ENCODE measurements at regions not wholly inside any gene's neighbourhood (a gene's known extent, or its start where the extent isn't known, plus 50 kb on each side); places are given as distances from the start of the nearest gene placed in this dataset.

DNA sequence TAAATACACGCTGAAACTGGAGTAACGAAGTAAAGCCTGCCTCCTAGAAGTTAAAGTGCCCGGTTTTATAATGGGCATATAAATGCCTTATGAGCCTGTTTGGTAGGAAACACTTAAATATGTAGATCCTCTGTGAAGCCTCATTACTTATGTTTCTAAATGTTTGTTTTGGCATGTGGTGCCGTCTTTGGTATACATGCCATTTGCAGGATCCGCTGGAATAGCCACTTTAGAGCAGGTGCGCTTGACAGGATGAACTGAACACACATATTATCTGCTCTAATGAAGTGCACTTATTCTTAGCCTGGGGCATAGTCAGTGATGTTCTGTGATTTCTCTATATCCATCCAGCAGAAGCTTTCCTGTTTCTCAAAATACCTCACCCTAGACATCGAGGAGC is 778.1 kb upstream of the WWC1 start:
- H3K27me3 ChIP-seq (ENCODE audit: control insufficient read depth, insufficient read depth, low read length, poor library complexity, severe bottlenecking), result no peaks in the 10 kb centered on the region
- no peak overlapping the region for H3K27ac ChIP-seq (ENCODE audit: insufficient read depth, low read depth, low read length, poor library complexity, severe bottlenecking)
- H3K4me1 ChIP-seq (ENCODE audit: control insufficient read depth, insufficient read depth, low read length), result no peaks in the 10 kb centered on the region
- H3K36me3 ChIP-seq (ENCODE audit: control insufficient read depth, insufficient read depth, low read length), result no peaks in the 10 kb centered on the region
- H3K4me3 ChIP-seq (ENCODE audit: insufficient read depth, low read depth, low read length), result no peak overlapping the region
- 94 to 97% methylated on average over 7 of the region's 7 CpGs for WGBS, 2 experiments
- H3K9me3 ChIP-seq (ENCODE audit: control insufficient read depth, low read length), result no peaks in the 10 kb centered on the region

DNA sequence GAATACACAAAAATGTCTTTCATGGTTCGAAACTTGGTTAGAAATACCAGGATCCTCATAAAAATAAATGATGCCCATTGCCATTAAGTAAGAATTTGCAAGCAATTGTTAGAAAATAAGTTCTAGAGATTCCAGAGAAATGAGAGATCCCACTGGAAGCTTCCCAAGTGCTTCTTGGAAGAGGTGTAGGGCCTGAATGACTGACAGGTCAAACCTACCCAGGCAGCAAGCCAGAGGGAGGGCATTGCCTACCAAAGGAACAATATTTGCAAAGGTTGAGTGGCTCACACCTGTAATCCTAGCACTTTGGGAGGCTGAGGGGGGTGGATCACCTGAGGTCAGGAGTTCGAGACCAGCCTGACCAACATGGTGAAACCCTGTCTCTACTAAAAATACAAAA is 777.0 kb upstream of the WWC1 start:
- H3K27ac ChIP-seq (ENCODE audit: insufficient read depth, low read depth, low read length, poor library complexity, severe bottlenecking), result no peak overlapping the region
- no peak overlapping the region for H3K4me3 ChIP-seq (ENCODE audit: insufficient read depth, low read depth, low read length)
- no peaks in the 10 kb centered on the region for H3K4me1 ChIP-seq (ENCODE audit: control insufficient read depth, insufficient read depth, low read length)
- WGBS, 2 experiments, result 88 to 100% methylated on average over 2 of the region's 2 CpGs
- H3K36me3 ChIP-seq (ENCODE audit: control insufficient read depth, insufficient read depth, low read length), result no peaks in the 10 kb centered on the region
- H3K9me3 ChIP-seq (ENCODE audit: control insufficient read depth, low read length), result no peaks in the 10 kb centered on the region
- no peaks in the 10 kb centered on the region for H3K27me3 ChIP-seq (ENCODE audit: control insufficient read depth, insufficient read depth, low read length, poor library complexity, severe bottlenecking)

DNA sequence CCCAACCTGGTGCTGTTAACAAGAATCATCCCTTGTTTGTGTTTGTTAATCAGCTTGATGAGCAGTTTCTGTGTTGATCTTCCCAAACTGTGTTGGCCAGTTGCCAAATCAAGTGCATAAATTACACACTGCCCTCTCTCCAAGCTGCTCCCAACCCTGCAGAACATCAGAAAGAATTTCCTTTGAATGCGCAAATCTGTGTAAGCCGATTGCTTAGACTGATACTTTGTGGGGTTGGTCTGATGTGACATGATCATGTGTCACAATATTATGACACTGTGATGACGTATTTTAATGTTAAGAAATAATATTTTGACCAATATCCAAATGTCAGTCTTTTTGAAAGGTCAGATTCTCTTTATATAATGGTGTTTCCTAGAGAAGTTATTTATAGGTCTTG is 766.4 kb upstream of the WWC1 start:
- no peaks in the 10 kb centered on the region for H3K9me3 ChIP-seq (ENCODE audit: control insufficient read depth, low read length)
- 86 to 100% methylated on average over 3 of the region's 3 CpGs for WGBS, 2 experiments
- H3K27me3 ChIP-seq (ENCODE audit: control insufficient read depth, insufficient read depth, low read length, poor library complexity, severe bottlenecking), result no peaks in the 10 kb centered on the region
- H3K4me3 ChIP-seq (ENCODE audit: insufficient read depth, low read depth, low read length), result no peak overlapping the region
- no peak overlapping the region for H3K27ac ChIP-seq (ENCODE audit: insufficient read depth, low read depth, low read length, poor library complexity, severe bottlenecking)
- H3K4me1 ChIP-seq (ENCODE audit: control insufficient read depth, insufficient read depth, low read length), result no peaks in the 10 kb centered on the region
- H3K36me3 ChIP-seq (ENCODE audit: control insufficient read depth, insufficient read depth, low read length), result no peaks in the 10 kb centered on the region

DNA sequence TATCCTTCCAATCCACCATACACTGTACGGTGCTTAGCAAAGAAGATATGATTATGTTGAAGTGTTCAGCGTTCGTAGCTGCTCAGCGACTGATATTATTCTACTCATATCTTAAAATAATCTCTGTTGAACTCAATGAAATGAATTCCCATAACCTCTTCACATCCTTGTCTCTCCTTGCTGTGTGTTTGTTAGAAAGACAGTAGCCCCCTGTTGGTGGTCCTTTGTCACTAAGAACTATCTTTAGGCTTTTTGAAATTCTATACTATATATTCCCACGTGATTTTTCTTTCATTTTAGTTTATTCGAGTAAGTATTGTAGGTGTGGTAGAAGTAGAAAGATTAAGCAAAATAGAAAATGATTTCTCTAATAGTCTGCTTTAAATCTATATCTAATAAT is 762.8 kb upstream of the WWC1 start:
- WGBS, 2 experiments, result 92 to 96% methylated on average over 4 of the region's 6 CpGs
- Histone ChIP-seq H3K4me3 (ENCODE audit: insufficient read depth, low read depth, low read length) (no peak overlapping the region), H3K36me3 (ENCODE audit: control insufficient read depth, insufficient read depth, low read length) (no peaks in the 10 kb centered on the region), H3K27ac (ENCODE audit: insufficient read depth, low read depth, low read length, poor library complexity, severe bottlenecking) (no peak overlapping the region), H3K9me3 (ENCODE audit: control insufficient read depth, low read length) (no peaks in the 10 kb centered on the region), H3K27me3 (ENCODE audit: control insufficient read depth, insufficient read depth, low read length, poor library complexity, severe bottlenecking) (no peaks in the 10 kb centered on the region), H3K4me1 (ENCODE audit: control insufficient read depth, insufficient read depth, low read length) (no peaks in the 10 kb centered on the region)

DNA sequence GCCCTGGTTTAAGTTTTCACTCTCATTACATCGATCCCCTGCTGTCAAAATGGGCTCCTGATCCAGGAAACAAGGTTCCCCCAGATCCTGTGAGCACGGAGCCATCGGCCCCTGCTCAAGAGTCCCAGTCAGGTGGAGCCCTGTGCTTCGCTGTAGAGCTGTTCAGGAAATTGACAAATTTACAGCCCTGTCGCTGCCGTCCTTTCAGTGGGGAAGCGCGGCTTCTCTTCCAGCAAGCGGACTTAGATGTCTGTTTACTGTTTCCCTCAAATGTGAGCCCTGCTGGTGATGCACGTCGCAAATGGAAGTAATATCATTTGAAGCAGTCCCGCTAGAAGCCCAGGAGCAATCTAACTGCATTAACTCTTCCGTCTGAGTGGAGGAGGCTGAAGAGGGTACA is 760.9 kb upstream of the WWC1 start:
- Histone ChIP-seq H3K27me3 (ENCODE audit: control insufficient read depth, insufficient read depth, low read length, poor library complexity, severe bottlenecking) (no peaks in the 10 kb centered on the region), H3K4me1 (ENCODE audit: control insufficient read depth, insufficient read depth, low read length) (no peaks in the 10 kb centered on the region), H3K27ac (ENCODE audit: insufficient read depth, low read depth, low read length, poor library complexity, severe bottlenecking) (no peak overlapping the region), H3K4me3 (ENCODE audit: insufficient read depth, low read depth, low read length) (no peak overlapping the region), H3K9me3 (ENCODE audit: control insufficient read depth, low read length) (no peaks in the 10 kb centered on the region), H3K36me3 (ENCODE audit: control insufficient read depth, insufficient read depth, low read length) (no peaks in the 10 kb centered on the region)
- 90 to 92% methylated on average over 13 of the region's 13 CpGs for WGBS, 2 experiments

DNA sequence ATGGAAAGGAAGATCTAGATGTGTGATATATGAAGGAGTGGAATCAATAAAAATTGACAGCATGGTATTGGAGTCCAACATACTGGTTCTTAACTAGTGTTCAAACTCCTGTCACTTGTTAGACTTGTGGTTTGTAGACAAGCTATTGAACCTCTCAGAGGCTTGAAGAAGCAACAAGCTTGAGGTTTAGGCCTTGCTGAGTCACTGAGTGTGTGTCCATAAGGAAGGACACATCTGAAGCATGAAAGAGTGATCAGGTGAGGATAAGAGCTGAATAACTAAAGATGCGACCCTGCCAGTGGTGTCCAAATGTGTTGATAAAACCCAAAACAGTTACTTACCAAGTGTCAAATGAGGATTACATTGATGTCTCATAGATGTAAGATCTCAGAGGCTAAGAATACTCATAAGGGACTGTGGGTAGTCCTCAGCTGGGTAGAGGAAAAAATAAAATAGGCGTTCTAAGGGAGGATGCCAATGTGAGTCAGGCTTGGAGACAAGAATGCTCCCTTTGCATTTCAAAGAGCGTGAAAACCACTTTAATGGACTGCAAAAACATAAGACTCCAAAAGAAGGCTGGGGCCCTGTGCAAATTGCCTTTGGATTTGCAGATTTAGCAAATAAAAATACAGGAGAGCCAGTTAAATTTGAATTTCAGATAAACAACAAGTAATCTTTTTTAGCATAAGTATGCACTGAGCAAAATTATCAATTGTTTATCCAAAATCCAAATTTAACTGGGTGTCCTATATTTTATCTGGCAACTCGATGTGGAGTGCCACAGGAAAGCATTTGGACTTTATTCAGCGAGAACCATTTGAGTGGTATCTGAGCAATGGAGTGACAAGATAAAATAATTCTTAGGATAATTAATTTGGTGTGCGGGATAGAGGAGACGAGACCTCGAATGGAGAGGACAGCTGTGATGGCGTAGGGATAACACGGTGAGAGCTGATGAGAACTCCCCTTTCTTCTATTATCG is 757.3 kb upstream of the WWC1 start:
- H3K27ac ChIP-seq (ENCODE audit: insufficient read depth, low read depth, low read length, poor library complexity, severe bottlenecking), result no peak overlapping the region
- H3K36me3 ChIP-seq (ENCODE audit: control insufficient read depth, insufficient read depth, low read length), result no peaks in the 10 kb centered on the region
- 88 to 93% methylated on average over 11 of the region's 11 CpGs for WGBS, 2 experiments
- no peaks in the 10 kb centered on the region for H3K9me3 ChIP-seq (ENCODE audit: control insufficient read depth, low read length)
- H3K4me1 ChIP-seq (ENCODE audit: control insufficient read depth, insufficient read depth, low read length), result no peaks in the 10 kb centered on the region
- H3K27me3 ChIP-seq (ENCODE audit: control insufficient read depth, insufficient read depth, low read length, poor library complexity, severe bottlenecking), result no peaks in the 10 kb centered on the region
- H3K4me3 ChIP-seq (ENCODE audit: insufficient read depth, low read depth, low read length), result no peak overlapping the region

DNA sequence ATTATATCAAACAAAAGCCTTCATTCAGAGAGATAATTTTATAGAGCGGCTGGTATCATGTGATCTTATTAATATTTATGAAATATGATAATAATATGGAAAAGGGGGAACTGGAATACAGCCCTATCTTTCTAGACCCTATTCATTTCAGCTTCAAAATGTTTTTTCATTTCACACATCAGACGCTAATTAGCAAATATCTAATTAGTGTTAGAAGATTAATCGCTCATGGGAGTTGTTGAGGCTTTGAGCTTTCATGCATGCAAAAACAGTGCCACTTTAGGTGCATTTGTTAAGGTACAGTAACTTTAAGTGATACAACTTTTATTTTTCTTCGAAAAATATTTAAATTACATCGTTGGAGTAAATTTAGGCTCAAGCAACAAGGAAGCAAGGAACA is 751.7 kb upstream of the WWC1 start:
- H3K27me3 ChIP-seq (ENCODE audit: control insufficient read depth, insufficient read depth, low read length, poor library complexity, severe bottlenecking), result no peaks in the 10 kb centered on the region
- H3K4me3 ChIP-seq (ENCODE audit: insufficient read depth, low read depth, low read length), result no peak overlapping the region
- 94 to 99% methylated on average over 2 to 4 of the region's 5 CpGs for WGBS, 2 experiments
- no peaks in the 10 kb centered on the region for H3K36me3 ChIP-seq (ENCODE audit: control insufficient read depth, insufficient read depth, low read length)
- no peaks in the 10 kb centered on the region for H3K4me1 ChIP-seq (ENCODE audit: control insufficient read depth, insufficient read depth, low read length)
- no peaks in the 10 kb centered on the region for H3K9me3 ChIP-seq (ENCODE audit: control insufficient read depth, low read length)
- H3K27ac ChIP-seq (ENCODE audit: insufficient read depth, low read depth, low read length, poor library complexity, severe bottlenecking), result no peak overlapping the region

DNA sequence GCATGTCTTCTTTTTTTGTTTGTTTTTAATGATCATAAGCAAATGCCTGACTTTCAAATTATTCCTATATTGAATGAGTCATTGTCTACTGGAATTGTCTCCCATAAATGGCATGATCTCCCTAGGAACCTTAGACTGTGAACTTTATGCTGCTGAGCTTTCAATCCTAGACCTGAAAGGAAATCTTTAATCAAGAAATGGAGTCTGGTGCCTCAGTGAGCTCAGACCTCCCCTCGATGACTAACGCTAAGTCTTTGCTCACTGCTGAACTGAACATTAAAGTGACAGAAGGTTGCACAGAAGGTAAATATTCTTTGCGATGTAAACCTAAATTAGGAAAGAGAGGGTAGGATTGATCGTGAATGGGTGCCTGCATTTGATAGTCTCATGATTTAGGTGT is 745.2 kb upstream of the WWC1 start:
- Histone ChIP-seq H3K36me3 (ENCODE audit: control insufficient read depth, insufficient read depth, low read length) (no peaks in the 10 kb centered on the region), H3K27me3 (ENCODE audit: control insufficient read depth, insufficient read depth, low read length, poor library complexity, severe bottlenecking) (no peaks in the 10 kb centered on the region), H3K9me3 (ENCODE audit: control insufficient read depth, low read length) (no peaks in the 10 kb centered on the region), H3K4me3 (ENCODE audit: insufficient read depth, low read depth, low read length) (no peak overlapping the region), H3K4me1 (ENCODE audit: control insufficient read depth, insufficient read depth, low read length) (no peaks in the 10 kb centered on the region), H3K27ac (ENCODE audit: insufficient read depth, low read depth, low read length, poor library complexity, severe bottlenecking) (no peak overlapping the region)
- WGBS, 2 experiments, result 94 to 98% methylated on average over 4 of the region's 4 CpGs

DNA sequence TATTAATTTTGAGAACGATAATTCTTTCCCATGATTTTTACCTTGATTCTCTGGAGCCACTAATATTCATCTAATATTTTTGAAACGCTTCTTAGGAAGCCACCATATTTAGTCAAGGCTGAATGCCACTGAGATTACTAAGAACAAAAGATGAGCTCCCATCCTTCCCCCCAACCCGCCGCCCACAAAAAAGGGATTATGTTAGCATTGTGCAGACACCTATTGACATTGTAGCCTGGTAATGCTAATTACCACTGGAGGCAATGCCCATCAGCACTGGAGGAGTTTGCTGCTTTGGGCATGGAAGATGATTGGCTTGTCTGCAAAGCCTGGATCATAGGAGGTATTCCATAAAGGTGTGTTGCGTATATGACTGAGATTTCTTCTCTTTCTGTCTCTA is 739.1 kb upstream of the WWC1 start:
- no peaks in the 10 kb centered on the region for H3K36me3 ChIP-seq (ENCODE audit: control insufficient read depth, insufficient read depth, low read length)
- no peaks in the 10 kb centered on the region for H3K27me3 ChIP-seq (ENCODE audit: control insufficient read depth, insufficient read depth, low read length, poor library complexity, severe bottlenecking)
- WGBS, 2 experiments, result 65 to 77% methylated on average over 3 to 5 of the region's 5 CpGs

DNA sequence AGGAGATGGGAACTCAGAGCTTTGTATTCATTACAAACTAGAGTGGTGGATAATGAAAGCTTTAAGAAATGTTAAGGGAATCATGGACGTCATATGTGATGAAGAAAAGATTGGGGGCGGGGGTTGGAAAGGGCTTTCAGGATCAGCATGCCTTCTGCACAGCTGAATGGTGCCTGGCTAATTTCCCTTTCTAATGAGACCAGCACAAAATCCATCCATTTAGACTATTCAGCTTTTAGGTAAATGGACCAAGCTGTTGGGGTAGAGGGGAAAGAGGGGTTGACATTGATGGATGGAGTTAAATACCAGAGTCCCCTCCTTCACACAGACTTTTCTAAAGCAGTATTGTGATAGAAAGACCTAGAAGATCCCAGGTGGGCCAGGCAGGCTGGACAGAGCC is 737.9 kb upstream of the WWC1 start:
- Histone ChIP-seq H3K27me3 (ENCODE audit: control insufficient read depth, insufficient read depth, low read length, poor library complexity, severe bottlenecking) (no peaks in the 10 kb centered on the region), H3K4me3 (ENCODE audit: insufficient read depth, low read depth, low read length) (no peak overlapping the region), H3K9me3 (ENCODE audit: control insufficient read depth, low read length) (no peaks in the 10 kb centered on the region), H3K4me1 (ENCODE audit: control insufficient read depth, insufficient read depth, low read length) (peaks cover 15% of the 10 kb centered on the region), H3K27ac (ENCODE audit: insufficient read depth, low read depth, low read length, poor library complexity, severe bottlenecking) (peak overlapping the region; percentile 52), H3K36me3 (ENCODE audit: control insufficient read depth, insufficient read depth, low read length) (no peaks in the 10 kb centered on the region)
- WGBS, 2 experiments, result 65 to 87% methylated on average over 2 of the region's 2 CpGs

More for the DNA sequence above, 739.1 kb upstream of the WWC1 start:
- H3K4me3 ChIP-seq (ENCODE audit: insufficient read depth, low read depth, low read length), result no peak overlapping the region
- no peak overlapping the region for H3K27ac ChIP-seq (ENCODE audit: insufficient read depth, low read depth, low read length, poor library complexity, severe bottlenecking)
- H3K4me1 ChIP-seq (ENCODE audit: control insufficient read depth, insufficient read depth, low read length), result peaks cover 15% of the 10 kb centered on the region
- H3K9me3 ChIP-seq (ENCODE audit: control insufficient read depth, low read length), result no peaks in the 10 kb centered on the region

Measured in ectodermal cell (in vitro differentiated cells).